NT2/D1 (cell line): ENCODE measurements at regions not wholly inside any gene's neighbourhood (a gene's known extent, or its start where the extent isn't known, plus 50 kb on each side); places are given as distances from the start of the nearest gene placed in this dataset.

ENCODE experiments used
- DNase-seq: peaks from one replicate; pipeline ENCODE4 v3.0.0-alpha.2; 2011; ENCODE audit warnings: low read depth, low spot score
- H3K27me3 ChIP-seq: 2 replicates; pipeline ENCODE4 v1.6.0; 2011; ENCODE audit warnings: mild to moderate bottlenecking; ENCODE audit not compliant: insufficient read length, insufficient read depth
- H3K36me3 ChIP-seq: 2 replicates; pipeline ENCODE4 v1.6.1; 2011; ENCODE audit warnings: mild to moderate bottlenecking, low read length, mixed read lengths; ENCODE audit not compliant: insufficient read depth, insufficient read length
- H3K4me1 ChIP-seq: 2 replicates; pipeline ENCODE4 v1.5.1; 2011; ENCODE audit not compliant: insufficient read depth, insufficient read length
- H3K4me3 ChIP-seq: 2 replicates; pipeline ENCODE4 v1.5.1; 2011; ENCODE audit warnings: low read depth; ENCODE audit not compliant: insufficient read length
- H3K9ac ChIP-seq: 2 replicates; pipeline ENCODE4 v1.6.0; 2011; ENCODE audit warnings: low read depth; ENCODE audit not compliant: insufficient read length
- H3K9me3 ChIP-seq: 2 replicates; pipeline ENCODE4 v1.5.1; 2011; ENCODE audit warnings: mild to moderate bottlenecking, low read length; ENCODE audit not compliant: insufficient read depth
- SUZ12 ChIP-seq: IDR thresholded peaks from 2 replicates; pipeline ENCODE4 v1.6.1; 2011; ENCODE audit not compliant: insufficient read length, insufficient read depth; ENCODE audit errors: extremely low read depth
- YY1 ChIP-seq: IDR thresholded peaks from 2 replicates; pipeline ENCODE4 v1.6.1; 2011; ENCODE audit not compliant: insufficient read length, insufficient read depth
- ZNF274 ChIP-seq: IDR thresholded peaks from 2 replicates; pipeline ENCODE4 v1.6.1; 2011; ENCODE audit warnings: mild to moderate bottlenecking, low read depth, low read length

DNA sequence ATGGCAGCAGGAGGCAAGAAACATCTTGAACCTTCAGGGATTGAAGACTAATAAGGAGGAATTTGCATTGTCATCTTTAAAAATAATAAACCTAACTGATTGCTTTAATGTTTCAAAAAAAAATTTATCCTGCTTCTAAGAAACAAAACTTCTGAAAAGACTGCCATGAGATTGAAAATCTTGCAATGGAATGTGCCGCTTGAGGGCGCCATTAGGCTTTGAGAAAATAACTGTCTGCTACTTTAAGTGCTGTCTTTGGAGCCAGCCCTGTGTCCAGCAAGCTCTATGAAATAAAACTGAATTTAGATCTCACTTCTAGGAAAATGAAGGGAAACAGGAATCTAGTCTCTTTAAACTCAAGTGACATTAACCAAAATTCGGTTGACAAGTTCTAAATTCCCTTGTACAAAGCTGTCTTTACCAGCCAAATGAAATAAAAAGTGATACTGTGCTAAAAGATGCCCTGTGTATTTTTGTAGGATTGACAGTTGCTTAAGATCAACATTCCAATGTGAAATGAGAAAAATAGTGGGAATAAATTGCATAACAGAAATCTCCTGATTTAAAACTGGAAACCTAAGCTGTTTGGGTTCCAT lies 79.4 kb downstream of the ESM1 start:
- DNase-seq: peak; percentile 44
- Histone ChIP-seq H3K9ac (no peak overlapping the region), H3K9me3 (no peaks in the 10 kb centered on the region), H3K27me3 (no peaks in the 10 kb centered on the region), H3K4me1 (no peaks in the 10 kb centered on the region), H3K36me3 (no peaks in the 10 kb centered on the region), H3K4me3 (no peak overlapping the region)
- TF ChIP-seq YY1 (no peak), ZNF274 (no peak), SUZ12 (no peak)

DNA sequence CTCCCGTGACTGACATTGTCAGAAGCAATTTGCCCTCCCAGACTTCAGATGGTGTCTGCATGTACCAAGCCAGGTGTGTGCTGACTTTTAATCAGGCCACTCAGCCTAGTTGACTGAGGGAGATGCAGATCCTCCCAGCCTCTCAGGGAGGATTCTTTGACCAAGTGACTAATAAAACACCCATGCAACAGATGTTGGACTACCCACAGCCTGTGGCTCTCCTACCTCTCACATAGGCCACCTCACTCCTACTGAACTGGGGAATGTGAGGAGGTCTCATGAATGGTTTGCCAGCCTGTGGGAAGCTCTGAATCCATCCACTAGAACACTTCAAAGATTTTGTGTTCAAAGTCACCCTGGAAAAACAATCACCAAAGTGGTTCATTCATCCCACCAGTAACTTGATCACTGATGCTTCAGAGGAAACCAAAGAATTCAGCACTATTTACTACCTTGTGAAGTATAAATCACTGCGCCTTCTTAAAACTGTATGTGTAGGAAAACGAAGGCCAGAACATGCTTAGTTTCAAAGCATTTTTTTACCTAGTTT lies 80.1 kb downstream of the ESM1 start:
- no peak for TF ChIP-seq SUZ12
- TF ChIP-seq ZNF274: no peak
- TF ChIP-seq YY1: no peak
- no peak for DNase-seq

DNA sequence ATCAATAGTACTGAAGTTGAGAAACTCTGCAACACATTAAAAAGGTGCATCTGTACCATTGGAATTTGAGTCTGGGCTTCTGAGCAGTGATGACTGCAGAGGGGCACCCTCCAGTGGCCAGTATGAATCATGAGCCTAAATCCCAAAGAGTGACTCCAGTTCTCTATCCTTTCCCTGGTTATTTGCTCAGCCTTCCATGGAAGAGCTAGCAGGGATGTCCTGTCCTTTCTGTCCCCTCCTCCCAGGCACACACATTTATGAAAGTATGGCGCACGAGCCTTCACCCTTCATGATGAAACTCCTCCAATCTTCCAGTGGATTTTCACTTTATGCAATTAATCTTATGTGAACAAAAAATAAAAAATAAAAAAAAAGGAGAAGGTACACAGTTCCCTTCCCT lies 81.0 kb downstream of the ESM1 start:
- DNase-seq: no peak
- no peaks in the 10 kb centered on the region for H3K36me3 ChIP-seq
- no peaks in the 10 kb centered on the region for H3K9me3 ChIP-seq
- H3K4me1 ChIP-seq: no peaks in the 10 kb centered on the region
- no peak overlapping the region for H3K4me3 ChIP-seq
- no peak overlapping the region for H3K9ac ChIP-seq
- no peaks in the 10 kb centered on the region for H3K27me3 ChIP-seq
- no peak for TF ChIP-seq ZNF274

More for the DNA sequence above, 80.1 kb downstream of the ESM1 start:
- Histone ChIP-seq H3K9ac (no peak overlapping the region), H3K4me3 (no peak overlapping the region), H3K27me3 (no peaks in the 10 kb centered on the region), H3K9me3 (no peaks in the 10 kb centered on the region), H3K36me3 (no peaks in the 10 kb centered on the region), H3K4me1 (no peaks in the 10 kb centered on the region)

DNA sequence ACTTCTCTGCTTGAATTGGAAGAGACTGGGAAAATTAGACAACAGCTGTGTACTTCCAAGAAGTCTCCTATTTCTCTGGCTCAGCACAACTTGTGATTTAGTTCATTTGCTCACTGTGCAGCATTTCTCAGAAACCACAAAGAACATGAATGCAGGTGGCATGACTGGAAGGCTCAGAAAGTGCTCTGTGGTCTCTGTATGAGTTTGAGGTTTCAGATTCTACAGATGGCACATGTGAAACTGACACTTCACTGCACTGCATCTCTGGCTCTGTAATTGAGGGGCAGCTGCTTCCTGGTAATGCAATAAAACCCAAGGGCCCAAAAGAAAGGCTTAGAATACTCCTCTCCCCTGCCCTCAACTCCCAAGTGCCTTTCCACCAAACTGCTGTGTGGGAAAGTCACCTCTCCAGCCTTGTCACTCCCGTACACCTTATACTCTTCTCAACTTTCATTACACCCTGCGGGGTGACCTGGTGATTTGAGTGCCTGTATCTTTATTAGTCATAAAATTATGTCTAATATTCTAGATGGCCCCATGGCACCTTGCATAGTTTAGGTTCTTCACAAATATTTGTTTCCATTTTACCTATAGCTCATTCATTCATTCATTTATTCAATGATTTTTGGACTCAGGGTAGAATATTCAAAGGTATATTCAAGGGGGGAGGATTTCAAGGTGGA lies 82.5 kb downstream of the ESM1 start:
- H3K27me3 ChIP-seq: no peaks in the 10 kb centered on the region
- H3K9ac ChIP-seq: no peak overlapping the region
- H3K9me3 ChIP-seq: no peaks in the 10 kb centered on the region
- no peak overlapping the region for H3K4me3 ChIP-seq
- no peaks in the 10 kb centered on the region for H3K36me3 ChIP-seq
- DNase-seq: no peak
- no peak for TF ChIP-seq SUZ12
- TF ChIP-seq ZNF274: no peak
- TF ChIP-seq YY1: no peak
- no peaks in the 10 kb centered on the region for H3K4me1 ChIP-seq

GRCh38 chr5:54900984-54901725 lies 84.2 kb downstream of the ESM1 start:
- Histone ChIP-seq H3K4me1 (no peaks in the 10 kb centered on the region), H3K4me3 (no peak overlapping the region), H3K9me3 (no peaks in the 10 kb centered on the region), H3K9ac (no peak overlapping the region), H3K36me3 (no peaks in the 10 kb centered on the region), H3K27me3 (no peaks in the 10 kb centered on the region)
- TF ChIP-seq ZNF274: no peak
- no peak for TF ChIP-seq SUZ12
- TF ChIP-seq YY1: no peak
- no peak for DNase-seq

GRCh38 chr5:54897001-54897400 lies 88.4 kb downstream of the ESM1 start:
- Histone ChIP-seq H3K4me3 (no peak overlapping the region), H3K4me1 (no peaks in the 10 kb centered on the region), H3K9ac (no peak overlapping the region), H3K36me3 (no peaks in the 10 kb centered on the region), H3K27me3 (no peaks in the 10 kb centered on the region), H3K9me3 (no peaks in the 10 kb centered on the region)
- TF ChIP-seq SUZ12 (no peak), YY1 (no peak), ZNF274 (no peak)
- DNase-seq: no peak

DNA sequence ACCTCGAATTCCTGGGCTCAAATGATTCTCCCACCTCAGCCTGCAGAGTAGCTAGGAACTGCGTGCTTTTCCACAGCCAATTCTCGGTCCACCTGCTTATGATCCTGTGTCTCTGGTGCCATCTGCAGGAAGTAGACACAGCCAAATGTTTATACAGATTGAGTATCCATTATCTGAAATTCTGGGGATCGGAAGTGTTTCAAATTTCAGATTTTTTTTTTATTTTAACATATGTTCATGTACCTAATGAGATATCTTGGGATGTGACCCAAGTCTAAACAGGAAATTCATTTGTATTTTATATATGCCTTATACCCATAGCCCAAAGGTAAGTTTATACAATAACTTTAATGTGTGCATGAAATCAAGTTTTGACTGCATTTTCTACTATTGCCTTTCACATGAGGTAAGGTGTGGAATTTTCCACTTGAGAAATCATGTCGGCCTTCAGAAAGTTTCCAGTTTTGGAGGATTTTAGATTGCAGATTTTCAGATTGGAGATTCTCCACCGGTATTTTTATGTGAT lies 89.5 kb downstream of the ESM1 start:
- Histone ChIP-seq H3K27me3 (no peaks in the 10 kb centered on the region), H3K9me3 (no peaks in the 10 kb centered on the region), H3K36me3 (no peaks in the 10 kb centered on the region), H3K9ac (no peak overlapping the region), H3K4me3 (no peak overlapping the region), H3K4me1 (no peaks in the 10 kb centered on the region)
- no peak for DNase-seq
- TF ChIP-seq ZNF274 (no peak), SUZ12 (no peak), YY1 (no peak)
